ENCODE measurements at regions not wholly inside any gene's neighbourhood (a gene's known extent, or its start where the extent isn't known, plus 50 kb on each side); places are given as distances from the start of the nearest gene placed in this dataset.
"Not testable (repeated sequence)": the region's sequence is repeated elsewhere in the genome, so short reads cannot be mapped to it uniquely, and the experiment has no call there.

- DNase-seq, result no peak
- no peaks in the 10 kb centered on the region for H3K9me3 ChIP-seq (ENCODE audit: control insufficient read depth, low read length)
- no peaks in the 10 kb centered on the region for H3K36me3 ChIP-seq (ENCODE audit: control insufficient read depth, insufficient read depth, low read length)
- no peak overlapping the region for H3K4me3 ChIP-seq (ENCODE audit: insufficient read depth, low read depth, low read length, poor library complexity, severe bottlenecking)
- no peaks in the 10 kb centered on the region for H3K27me3 ChIP-seq (replicated peaks; ENCODE audit: control insufficient read depth, insufficient read depth, low read length, poor library complexity, severe bottlenecking)
- no peak overlapping the region for H3K27ac ChIP-seq (ENCODE audit: insufficient read depth, low read length, poor library complexity, severe bottlenecking)
- H3K4me1 ChIP-seq (ENCODE audit: control insufficient read depth, insufficient read depth, low read length, poor library complexity, severe bottlenecking), result no peaks in the 10 kb centered on the region
These were observed 273.0 kb downstream of the TFAP2A start for GRCh38 chr6:10141746-10142443.

GRCh38 chr6:10140824-10141223 lies 274.1 kb downstream of the TFAP2A start:
- Histone ChIP-seq H3K27me3 (replicated peaks; ENCODE audit: control insufficient read depth, insufficient read depth, low read length, poor library complexity, severe bottlenecking) (no peaks in the 10 kb centered on the region), H3K4me3 (ENCODE audit: insufficient read depth, low read depth, low read length, poor library complexity, severe bottlenecking) (no peak overlapping the region), H3K36me3 (ENCODE audit: control insufficient read depth, insufficient read depth, low read length) (no peaks in the 10 kb centered on the region), H3K4me1 (ENCODE audit: control insufficient read depth, insufficient read depth, low read length, poor library complexity, severe bottlenecking) (no peaks in the 10 kb centered on the region), H3K27ac (ENCODE audit: insufficient read depth, low read length, poor library complexity, severe bottlenecking) (no peak overlapping the region), H3K9me3 (ENCODE audit: control insufficient read depth, low read length) (no peaks in the 10 kb centered on the region)
- no peak for DNase-seq

- Histone ChIP-seq H3K9me3 (ENCODE audit: control insufficient read depth, low read length) (no peaks in the 10 kb centered on the region), H3K36me3 (ENCODE audit: control insufficient read depth, insufficient read depth, low read length) (no peaks in the 10 kb centered on the region), H3K4me3 (ENCODE audit: insufficient read depth, low read depth, low read length, poor library complexity, severe bottlenecking) (no peak overlapping the region), H3K4me1 (ENCODE audit: control insufficient read depth, insufficient read depth, low read length, poor library complexity, severe bottlenecking) (no peaks in the 10 kb centered on the region), H3K27ac (ENCODE audit: insufficient read depth, low read length, poor library complexity, severe bottlenecking) (no peak overlapping the region), H3K27me3 (replicated peaks; ENCODE audit: control insufficient read depth, insufficient read depth, low read length, poor library complexity, severe bottlenecking) (no peaks in the 10 kb centered on the region)
- DNase-seq, result no peak
These were observed 274.7 kb downstream of the TFAP2A start for GRCh38 chr6:10140136-10140535.

- no peak for DNase-seq
- no peaks in the 10 kb centered on the region for H3K4me1 ChIP-seq (ENCODE audit: control insufficient read depth, insufficient read depth, low read length, poor library complexity, severe bottlenecking)
- no peaks in the 10 kb centered on the region for H3K27me3 ChIP-seq (replicated peaks; ENCODE audit: control insufficient read depth, insufficient read depth, low read length, poor library complexity, severe bottlenecking)
- no peak overlapping the region for H3K4me3 ChIP-seq (ENCODE audit: insufficient read depth, low read depth, low read length, poor library complexity, severe bottlenecking)
- no peaks in the 10 kb centered on the region for H3K36me3 ChIP-seq (ENCODE audit: control insufficient read depth, insufficient read depth, low read length)
- no peaks in the 10 kb centered on the region for H3K9me3 ChIP-seq (ENCODE audit: control insufficient read depth, low read length)
- H3K27ac ChIP-seq (ENCODE audit: insufficient read depth, low read length, poor library complexity, severe bottlenecking), result no peak overlapping the region
These were observed 276.0 kb downstream of the TFAP2A start for GRCh38 chr6:10138917-10139316.

GRCh38 chr6:10136636-10137035 lies 278.2 kb downstream of the TFAP2A start:
- no peak overlapping the region for H3K4me3 ChIP-seq (ENCODE audit: insufficient read depth, low read depth, low read length, poor library complexity, severe bottlenecking)
- no peaks in the 10 kb centered on the region for H3K36me3 ChIP-seq (ENCODE audit: control insufficient read depth, insufficient read depth, low read length)
- no peaks in the 10 kb centered on the region for H3K4me1 ChIP-seq (ENCODE audit: control insufficient read depth, insufficient read depth, low read length, poor library complexity, severe bottlenecking)
- H3K9me3 ChIP-seq (ENCODE audit: control insufficient read depth, low read length), result no peaks in the 10 kb centered on the region
- no peak for DNase-seq
- H3K27ac ChIP-seq (ENCODE audit: insufficient read depth, low read length, poor library complexity, severe bottlenecking), result no peak overlapping the region
- H3K27me3 ChIP-seq (replicated peaks; ENCODE audit: control insufficient read depth, insufficient read depth, low read length, poor library complexity, severe bottlenecking), result no peaks in the 10 kb centered on the region

GRCh38 chr6:10134185-10134584 lies 280.7 kb downstream of the TFAP2A start:
- not testable (repeated sequence) for H3K27me3 ChIP-seq (replicated peaks; ENCODE audit: control insufficient read depth, insufficient read depth, low read length, poor library complexity, severe bottlenecking); DNase-seq; H3K9me3 ChIP-seq (ENCODE audit: control insufficient read depth, low read length); H3K36me3 ChIP-seq (ENCODE audit: control insufficient read depth, insufficient read depth, low read length); H3K27ac ChIP-seq (ENCODE audit: insufficient read depth, low read length, poor library complexity, severe bottlenecking); H3K4me1 ChIP-seq (ENCODE audit: control insufficient read depth, insufficient read depth, low read length, poor library complexity, severe bottlenecking); H3K4me3 ChIP-seq (ENCODE audit: insufficient read depth, low read depth, low read length, poor library complexity, severe bottlenecking)

- no peaks in the 10 kb centered on the region for H3K36me3 ChIP-seq (ENCODE audit: control insufficient read depth, insufficient read depth, low read length)
- no peaks in the 10 kb centered on the region for H3K4me1 ChIP-seq (ENCODE audit: control insufficient read depth, insufficient read depth, low read length, poor library complexity, severe bottlenecking)
- H3K27me3 ChIP-seq (replicated peaks; ENCODE audit: control insufficient read depth, insufficient read depth, low read length, poor library complexity, severe bottlenecking), result no peaks in the 10 kb centered on the region
- H3K4me3 ChIP-seq (ENCODE audit: insufficient read depth, low read depth, low read length, poor library complexity, severe bottlenecking), result no peak overlapping the region
- DNase-seq, result no peak
- no peak overlapping the region for H3K27ac ChIP-seq (ENCODE audit: insufficient read depth, low read length, poor library complexity, severe bottlenecking)
- H3K9me3 ChIP-seq (ENCODE audit: control insufficient read depth, low read length), result no peaks in the 10 kb centered on the region
These were observed 286.2 kb downstream of the TFAP2A start for GRCh38 chr6:10128721-10129120.

GRCh38 chr6:10122164-10122563 lies 292.7 kb downstream of the TFAP2A start:
- Histone ChIP-seq H3K27ac (ENCODE audit: insufficient read depth, low read length, poor library complexity, severe bottlenecking) (no peak overlapping the region), H3K4me1 (ENCODE audit: control insufficient read depth, insufficient read depth, low read length, poor library complexity, severe bottlenecking) (no peaks in the 10 kb centered on the region), H3K9me3 (ENCODE audit: control insufficient read depth, low read length) (no peaks in the 10 kb centered on the region), H3K36me3 (ENCODE audit: control insufficient read depth, insufficient read depth, low read length) (no peaks in the 10 kb centered on the region), H3K4me3 (ENCODE audit: insufficient read depth, low read depth, low read length, poor library complexity, severe bottlenecking) (no peak overlapping the region), H3K27me3 (replicated peaks; ENCODE audit: control insufficient read depth, insufficient read depth, low read length, poor library complexity, severe bottlenecking) (no peaks in the 10 kb centered on the region)
- no peak for DNase-seq

- Histone ChIP-seq H3K4me1 (ENCODE audit: control insufficient read depth, insufficient read depth, low read length, poor library complexity, severe bottlenecking) (no peaks in the 10 kb centered on the region), H3K27ac (ENCODE audit: insufficient read depth, low read length, poor library complexity, severe bottlenecking) (no peak overlapping the region), H3K27me3 (replicated peaks; ENCODE audit: control insufficient read depth, insufficient read depth, low read length, poor library complexity, severe bottlenecking) (no peaks in the 10 kb centered on the region), H3K4me3 (ENCODE audit: insufficient read depth, low read depth, low read length, poor library complexity, severe bottlenecking) (no peak overlapping the region), H3K9me3 (ENCODE audit: control insufficient read depth, low read length) (no peaks in the 10 kb centered on the region), H3K36me3 (ENCODE audit: control insufficient read depth, insufficient read depth, low read length) (no peaks in the 10 kb centered on the region)
- no peak for DNase-seq
These were observed 301.9 kb downstream of the TFAP2A start for GRCh38 chr6:10112871-10113549.

- no peak overlapping the region for H3K4me3 ChIP-seq (ENCODE audit: insufficient read depth, low read depth, low read length, poor library complexity, severe bottlenecking)
- no peaks in the 10 kb centered on the region for H3K36me3 ChIP-seq (ENCODE audit: control insufficient read depth, insufficient read depth, low read length)
- no peak for DNase-seq
- H3K9me3 ChIP-seq (ENCODE audit: control insufficient read depth, low read length), result no peaks in the 10 kb centered on the region
- no peaks in the 10 kb centered on the region for H3K27me3 ChIP-seq (replicated peaks; ENCODE audit: control insufficient read depth, insufficient read depth, low read length, poor library complexity, severe bottlenecking)
- no peak overlapping the region for H3K27ac ChIP-seq (ENCODE audit: insufficient read depth, low read length, poor library complexity, severe bottlenecking)
- no peaks in the 10 kb centered on the region for H3K4me1 ChIP-seq (ENCODE audit: control insufficient read depth, insufficient read depth, low read length, poor library complexity, severe bottlenecking)
These were observed 302.9 kb downstream of the TFAP2A start for GRCh38 chr6:10111975-10112374.
